ENCODE measurements at regions not wholly inside any gene's neighbourhood (a gene's known extent, or its start where the extent isn't known, plus 50 kb on each side); places are given as distances from the start of the nearest gene placed in this dataset.
A peak's percentile ranks its signal among the peaks of the same experiment; 100 is the strongest.
"Not testable (repeated sequence)": the region's sequence is repeated elsewhere in the genome, so short reads cannot be mapped to it uniquely, and the experiment has no call there.

- no peak for DNase-seq
These were observed 51.0 kb upstream of the SORCS2 start for GRCh38 chr4:7141151-7141834.

- DNase-seq: no peak
These were observed 51.7 kb upstream of the SORCS2 start for GRCh38 chr4:7140692-7141069.

- no peak for DNase-seq
These were observed 52.2 kb upstream of the SORCS2 start for GRCh38 chr4:7140062-7140691.

- no peak for DNase-seq
These were observed 53.0 kb upstream of the SORCS2 start for GRCh38 chr4:7139167-7139982.

- DNase-seq: no peak
These were observed 53.8 kb upstream of the SORCS2 start for GRCh38 chr4:7138223-7139166.

GRCh38 chr4:7137326-7138200 is 54.8 kb upstream of the SORCS2 start:
- no peak for DNase-seq

- DNase-seq: no peak
These were observed 56.0 kb upstream of the SORCS2 start for GRCh38 chr4:7136351-7136750.

- peak; percentile 57 for DNase-seq
These were observed 57.0 kb upstream of the SORCS2 start for GRCh38 chr4:7135389-7135746.

- DNase-seq: no peak
These were observed 57.5 kb upstream of the SORCS2 start for GRCh38 chr4:7134737-7135388.

- not testable (repeated sequence) for DNase-seq
These were observed 58.3 kb upstream of the SORCS2 start for GRCh38 chr4:7133818-7134650.

GRCh38 chr4:7132730-7133582 is 59.4 kb upstream of the SORCS2 start:
- DNase-seq: no peak

GRCh38 chr4:7132249-7132648 is 60.1 kb upstream of the SORCS2 start:
- no peak for DNase-seq

GRCh38 chr4:7131498-7132031 is 60.8 kb upstream of the SORCS2 start:
- DNase-seq: no peak

- no peak for DNase-seq
These were observed 61.6 kb upstream of the SORCS2 start for GRCh38 chr4:7130621-7131211.

- no peak for DNase-seq
These were observed 62.2 kb upstream of the GRPEL1 start for GRCh38 chr4:7129871-7130620.

- no peak for DNase-seq
These were observed 60.8 kb upstream of the GRPEL1 start for GRCh38 chr4:7128644-7129043.

- no peak for DNase-seq
These were observed 60.4 kb upstream of the GRPEL1 start for GRCh38 chr4:7128234-7128633.

- DNase-seq: peak; percentile 45
These were observed 59.7 kb upstream of the GRPEL1 start for GRCh38 chr4:7127576-7127975.

All from islet precursor cell (in vitro differentiated cells).